HG02852 (cell line): ENCODE measurements at regions not wholly inside any gene's neighbourhood (a gene's known extent, or its start where the extent isn't known, plus 50 kb on each side); places are given as distances from the start of the nearest gene placed in this dataset.
"Not testable (repeated sequence)": the region's sequence is repeated elsewhere in the genome, so short reads cannot be mapped to it uniquely, and the experiment has no call there.

Experiments used
- ATAC-seq: cut with Tn5 transposase; IDR thresholded peaks from one replicate; pipeline ENCODE4 v1.9.1; 2021; ENCODE audit warnings: mild to moderate bottlenecking, moderate library complexity; ENCODE audit not compliant: unreplicated experiment

GRCh38 chr3:109982201-109982600 is 644.9 kb upstream of the DPPA4 start:
- no peak for ATAC-seq

- no peak for ATAC-seq
Measured at GRCh38 chr3:109984976-109985375, 647.6 kb upstream of the DPPA4 start.

GRCh38 chr3:109985943-109986555 is 648.7 kb upstream of the DPPA4 start:
- no peak for ATAC-seq

- no peak for ATAC-seq
Measured at GRCh38 chr3:109994853-109995252, 657.5 kb upstream of the DPPA4 start.

- no peak for ATAC-seq
Measured at GRCh38 chr3:109995377-109995776, 658.0 kb upstream of the DPPA4 start.

GRCh38 chr3:110001905-110002304 is 664.6 kb upstream of the DPPA4 start:
- ATAC-seq = not testable (repeated sequence)

GRCh38 chr3:110006913-110007312 is 669.6 kb upstream of the DPPA4 start:
- ATAC-seq = no peak

GRCh38 chr3:110015231-110015963 is 678.1 kb upstream of the DPPA4 start:
- no peak for ATAC-seq

GRCh38 chr3:110016235-110016815 is 679.0 kb upstream of the DPPA4 start:
- no peak for ATAC-seq

GRCh38 chr3:110017304-110017703 is 680.0 kb upstream of the DPPA4 start:
- no peak for ATAC-seq

GRCh38 chr3:110021659-110022058 is 684.3 kb upstream of the DPPA4 start:
- ATAC-seq = no peak

- not testable (repeated sequence) for ATAC-seq
Measured at GRCh38 chr3:110023022-110023421, 685.7 kb upstream of the DPPA4 start.

- ATAC-seq = no peak
Measured at GRCh38 chr3:110026421-110026820, 689.1 kb upstream of the DPPA4 start.

- ATAC-seq = no peak
Measured at GRCh38 chr3:110027446-110028080, 690.2 kb upstream of the DPPA4 start.

- no peak for ATAC-seq
Measured at GRCh38 chr3:110031975-110032374, 694.6 kb upstream of the DPPA4 start.

- ATAC-seq = no peak
Measured at GRCh38 chr3:110059431-110059830, 722.1 kb upstream of the DPPA4 start.

- no peak for ATAC-seq
Measured at GRCh38 chr3:110062716-110063115, 725.4 kb upstream of the DPPA4 start.

GRCh38 chr3:110063178-110063577 is 725.8 kb upstream of the DPPA4 start:
- no peak for ATAC-seq

GRCh38 chr3:110066206-110066605 is 728.9 kb upstream of the DPPA4 start:
- ATAC-seq = no peak

GRCh38 chr3:110067527-110067926 is 730.2 kb upstream of the DPPA4 start:
- ATAC-seq = no peak

GRCh38 chr3:110069761-110070160 is 732.4 kb upstream of the DPPA4 start:
- ATAC-seq = no peak
